ENCODE measurements at regions not wholly inside any gene's neighbourhood (a gene's known extent, or its start where the extent isn't known, plus 50 kb on each side); places are given as distances from the start of the nearest gene placed in this dataset.

DNA sequence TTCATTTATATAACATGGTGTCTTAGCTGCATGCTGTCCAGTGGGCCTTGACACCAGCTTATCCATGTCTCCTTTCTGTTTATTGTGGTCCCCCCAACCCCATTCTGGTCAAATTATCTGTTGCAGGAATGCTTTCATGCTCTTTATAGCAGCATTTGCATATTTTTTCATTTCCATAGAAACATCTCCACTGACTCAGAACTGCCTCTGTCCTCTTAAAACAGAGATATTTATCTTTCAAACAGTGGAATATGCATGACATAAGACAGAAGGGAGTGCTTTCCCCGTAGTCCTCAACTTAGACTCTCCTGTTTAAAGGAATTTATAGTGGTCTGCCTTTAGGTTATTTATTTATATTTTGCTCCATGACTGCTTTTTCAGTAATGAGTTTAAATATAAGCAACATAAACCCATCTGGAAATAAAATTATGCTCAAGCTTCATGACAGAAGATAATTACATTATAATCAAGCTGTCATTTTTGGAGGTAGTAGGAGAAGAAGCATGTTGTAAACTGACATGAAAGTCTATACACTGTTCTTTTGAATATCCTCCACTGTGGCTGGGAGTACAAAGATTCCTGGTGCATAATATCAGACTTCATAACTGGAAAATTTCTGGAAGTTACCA, 179.5 kb upstream of the CD96 start:
- Histone ChIP-seq H3K36me3 (no peaks in the 10 kb centered on the region), H3K9ac (ENCODE audit: low read depth in 2 of 2, low read length in 2 of 2) (no peak overlapping the region), H3K27me3 (no peaks in the 10 kb centered on the region), H3K4me3 (no peak overlapping the region), H3K27ac (no peak overlapping the region), H3K9me3 (no peaks in the 10 kb centered on the region), H3K4me1 (no peaks in the 10 kb centered on the region)
- DNase-seq, result no peak
- intact Hi-C loops (cut with DNase I), result no loop called here
- TF ChIP-seq, protein P1, sequence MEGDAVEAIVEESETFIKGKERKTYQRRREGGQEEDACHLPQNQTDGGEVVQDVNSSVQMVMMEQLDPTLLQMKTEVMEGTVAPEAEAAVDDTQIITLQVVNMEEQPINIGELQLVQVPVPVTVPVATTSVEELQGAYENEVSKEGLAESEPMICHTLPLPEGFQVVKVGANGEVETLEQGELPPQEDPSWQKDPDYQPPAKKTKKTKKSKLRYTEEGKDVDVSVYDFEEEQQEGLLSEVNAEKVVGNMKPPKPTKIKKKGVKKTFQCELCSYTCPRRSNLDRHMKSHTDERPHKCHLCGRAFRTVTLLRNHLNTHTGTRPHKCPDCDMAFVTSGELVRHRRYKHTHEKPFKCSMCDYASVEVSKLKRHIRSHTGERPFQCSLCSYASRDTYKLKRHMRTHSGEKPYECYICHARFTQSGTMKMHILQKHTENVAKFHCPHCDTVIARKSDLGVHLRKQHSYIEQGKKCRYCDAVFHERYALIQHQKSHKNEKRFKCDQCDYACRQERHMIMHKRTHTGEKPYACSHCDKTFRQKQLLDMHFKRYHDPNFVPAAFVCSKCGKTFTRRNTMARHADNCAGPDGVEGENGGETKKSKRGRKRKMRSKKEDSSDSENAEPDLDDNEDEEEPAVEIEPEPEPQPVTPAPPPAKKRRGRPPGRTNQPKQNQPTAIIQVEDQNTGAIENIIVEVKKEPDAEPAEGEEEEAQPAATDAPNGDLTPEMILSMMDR (IDR thresholded peaks at IDR 0.05), result no peak

DNA sequence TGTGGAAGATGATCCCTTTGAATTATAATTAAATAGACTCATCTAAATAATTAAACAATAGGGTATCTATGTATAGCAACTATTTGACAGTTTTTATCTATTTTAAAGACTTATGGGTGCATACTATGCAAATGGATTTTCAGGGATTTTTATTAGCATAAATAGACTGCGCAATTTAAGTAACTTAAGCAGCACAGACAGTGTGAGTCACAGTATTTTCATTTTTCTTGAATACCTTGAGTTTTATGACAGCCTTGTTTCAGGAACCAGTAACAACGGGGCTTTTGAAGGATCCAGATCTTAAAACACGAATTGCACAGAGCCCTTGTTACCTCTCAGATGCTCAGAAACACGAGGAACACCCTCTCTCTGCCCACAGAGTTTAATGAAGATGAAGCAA, 175.5 kb upstream of the CD96 start:
- no peak overlapping the region for H3K27ac ChIP-seq
- TF ChIP-seq, protein P1 (IDR thresholded peaks at IDR 0.05), result no peak
- H3K9me3 ChIP-seq, result no peaks in the 10 kb centered on the region
- H3K9ac ChIP-seq (ENCODE audit: low read depth in 2 of 2, low read length in 2 of 2), result no peak overlapping the region
- DNase-seq, result no peak
- H3K4me3 ChIP-seq, result no peak overlapping the region
- intact Hi-C loops (cut with DNase I), result no loop called here
- no peaks in the 10 kb centered on the region for H3K36me3 ChIP-seq
- no peaks in the 10 kb centered on the region for H3K27me3 ChIP-seq
- H3K4me1 ChIP-seq, result no peaks in the 10 kb centered on the region

DNA sequence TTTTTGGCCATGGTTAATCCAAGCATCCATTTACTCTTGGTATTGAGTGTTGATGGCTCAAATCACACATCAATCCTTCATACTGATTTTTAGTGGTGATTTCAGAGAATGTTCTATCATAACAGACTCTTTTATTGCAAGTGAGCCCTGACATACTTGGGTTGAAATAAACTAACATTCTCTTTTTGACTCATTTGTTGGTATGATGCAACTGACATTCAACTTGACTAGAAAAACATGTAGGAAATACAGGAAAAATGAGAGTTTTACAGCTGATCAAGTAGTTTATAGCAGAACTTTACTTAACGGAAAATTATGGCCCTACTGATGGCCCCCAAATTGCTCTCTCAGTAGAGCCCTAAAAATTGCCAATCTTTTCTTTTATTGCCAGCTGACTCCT, 173.9 kb upstream of the CD96 start:
- Histone ChIP-seq H3K27me3 (no peaks in the 10 kb centered on the region), H3K36me3 (no peaks in the 10 kb centered on the region), H3K27ac (no peak overlapping the region), H3K9me3 (no peaks in the 10 kb centered on the region), H3K4me1 (no peaks in the 10 kb centered on the region), H3K9ac (ENCODE audit: low read depth in 2 of 2, low read length in 2 of 2) (no peak overlapping the region), H3K4me3 (no peak overlapping the region)
- TF ChIP-seq, protein P1 (IDR thresholded peaks at IDR 0.05), result no peak
- intact Hi-C loops (cut with DNase I), result no loop called here
- no peak for DNase-seq

DNA sequence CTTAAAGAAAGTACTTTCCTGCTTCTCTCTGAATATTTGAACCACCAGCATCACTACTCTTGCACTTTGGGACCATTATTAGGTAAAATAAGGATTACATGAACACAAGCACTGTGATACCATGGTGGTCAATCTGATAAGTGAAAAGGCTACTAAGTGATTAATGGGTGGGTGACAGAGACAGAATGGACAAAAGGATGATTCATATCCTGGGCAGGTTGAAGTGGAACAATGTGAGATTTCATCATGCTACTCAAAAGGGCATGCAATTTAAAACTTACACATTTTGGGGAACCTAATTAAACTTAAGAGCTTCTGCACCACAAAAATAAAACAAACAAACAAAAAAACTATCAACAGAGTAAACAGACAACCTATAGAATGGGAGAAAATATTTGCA, 172.0 kb upstream of the CD96 start:
- Histone ChIP-seq H3K36me3 (no peaks in the 10 kb centered on the region), H3K27me3 (no peaks in the 10 kb centered on the region), H3K9me3 (no peaks in the 10 kb centered on the region), H3K4me1 (no peaks in the 10 kb centered on the region), H3K4me3 (no peak overlapping the region), H3K9ac (ENCODE audit: low read depth in 2 of 2, low read length in 2 of 2) (no peak overlapping the region), H3K27ac (no peak overlapping the region)
- TF ChIP-seq, protein P1 (IDR thresholded peaks at IDR 0.05), result no peak
- intact Hi-C loops (cut with DNase I), result no loop called here
- no peak for DNase-seq

DNA sequence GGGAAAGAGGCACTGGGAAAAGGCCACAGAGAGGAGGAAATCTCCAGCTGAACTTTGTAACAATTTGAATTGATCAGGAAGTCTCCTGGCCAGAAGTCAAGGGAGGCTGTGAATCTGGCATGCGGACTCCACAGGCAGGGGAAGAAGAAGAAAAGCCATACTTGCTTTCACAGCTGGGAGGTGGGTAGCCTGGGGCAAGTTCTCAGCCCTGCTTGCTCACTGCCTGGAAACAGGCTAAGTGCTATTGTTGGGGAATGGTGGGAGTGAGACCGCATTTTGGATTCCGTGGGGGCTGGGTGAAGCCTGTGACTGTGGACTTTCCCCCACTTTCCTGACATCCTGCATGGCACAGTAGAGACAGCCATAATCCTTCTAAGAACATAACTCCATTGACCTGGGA, 168.8 kb upstream of the CD96 start:
- intact Hi-C loops (cut with DNase I), result no loop called here
- Histone ChIP-seq H3K9ac (ENCODE audit: low read depth in 2 of 2, low read length in 2 of 2) (no peak overlapping the region), H3K9me3 (no peaks in the 10 kb centered on the region), H3K27ac (no peak overlapping the region), H3K36me3 (no peaks in the 10 kb centered on the region), H3K27me3 (no peaks in the 10 kb centered on the region), H3K4me1 (no peaks in the 10 kb centered on the region), H3K4me3 (no peak overlapping the region)
- TF ChIP-seq, protein P1 (IDR thresholded peaks at IDR 0.05), result no peak
- no peak for DNase-seq

All from colonic mucosa (tissue), 4 donors.